ENCODE measurements at regions not wholly inside any gene's neighbourhood (a gene's known extent, or its start where the extent isn't known, plus 50 kb on each side); places are given as distances from the start of the nearest gene placed in this dataset.

DNA sequence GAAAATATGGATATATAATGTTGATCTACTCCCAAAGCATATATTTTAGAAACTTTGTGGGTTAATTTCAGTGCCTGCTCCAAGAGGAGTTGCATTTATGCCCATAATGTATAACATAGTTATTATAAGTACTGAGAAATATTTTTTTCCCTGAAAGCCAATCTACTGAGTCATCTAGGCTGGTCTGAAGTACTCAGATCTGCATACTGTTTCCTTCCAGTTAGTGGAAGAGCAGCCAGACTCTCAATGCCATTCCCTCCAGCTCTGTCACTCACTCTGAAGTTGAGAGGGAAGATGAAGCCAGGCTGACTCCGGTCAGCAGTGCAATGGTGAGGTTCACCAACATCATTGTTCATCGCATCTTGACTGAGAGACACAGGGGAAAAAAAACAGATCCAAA lies 505.1 kb downstream of the PPARGC1A start:
- Histone ChIP-seq H3K9me3 (no peaks in the 10 kb centered on the region), H3K36me3 (no peaks in the 10 kb centered on the region), H3K27me3 (no peaks in the 10 kb centered on the region), H3K4me1 (no peaks in the 10 kb centered on the region), H3K4me3 (no peak overlapping the region), H3K27ac (no peak overlapping the region)
- intact Hi-C loops (cut with DNase I), result no loop called here
- TF ChIP-seq, protein P1, sequence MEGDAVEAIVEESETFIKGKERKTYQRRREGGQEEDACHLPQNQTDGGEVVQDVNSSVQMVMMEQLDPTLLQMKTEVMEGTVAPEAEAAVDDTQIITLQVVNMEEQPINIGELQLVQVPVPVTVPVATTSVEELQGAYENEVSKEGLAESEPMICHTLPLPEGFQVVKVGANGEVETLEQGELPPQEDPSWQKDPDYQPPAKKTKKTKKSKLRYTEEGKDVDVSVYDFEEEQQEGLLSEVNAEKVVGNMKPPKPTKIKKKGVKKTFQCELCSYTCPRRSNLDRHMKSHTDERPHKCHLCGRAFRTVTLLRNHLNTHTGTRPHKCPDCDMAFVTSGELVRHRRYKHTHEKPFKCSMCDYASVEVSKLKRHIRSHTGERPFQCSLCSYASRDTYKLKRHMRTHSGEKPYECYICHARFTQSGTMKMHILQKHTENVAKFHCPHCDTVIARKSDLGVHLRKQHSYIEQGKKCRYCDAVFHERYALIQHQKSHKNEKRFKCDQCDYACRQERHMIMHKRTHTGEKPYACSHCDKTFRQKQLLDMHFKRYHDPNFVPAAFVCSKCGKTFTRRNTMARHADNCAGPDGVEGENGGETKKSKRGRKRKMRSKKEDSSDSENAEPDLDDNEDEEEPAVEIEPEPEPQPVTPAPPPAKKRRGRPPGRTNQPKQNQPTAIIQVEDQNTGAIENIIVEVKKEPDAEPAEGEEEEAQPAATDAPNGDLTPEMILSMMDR (IDR thresholded peaks at IDR 0.05), result no peak
- no peak for DNase-seq (ENCODE audit: low spot score in 2 of 2)

DNA sequence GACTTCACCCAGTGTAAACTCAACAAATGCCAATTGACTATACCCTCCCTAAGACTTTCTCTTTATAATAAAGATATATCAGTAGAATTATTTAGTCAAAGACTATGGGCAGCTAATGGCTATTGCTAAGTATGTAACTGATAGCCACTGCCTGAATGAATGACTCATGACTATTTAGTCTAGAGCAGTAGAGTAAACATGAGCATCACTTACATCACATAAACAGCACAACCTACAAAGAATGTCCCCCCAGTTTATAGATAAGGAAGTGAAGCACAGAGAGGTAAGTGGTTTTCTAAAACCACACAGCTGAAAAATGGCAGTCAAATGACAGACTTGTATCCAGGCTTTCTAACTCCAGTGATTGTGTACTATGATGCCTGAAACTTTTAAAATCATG lies 507.0 kb downstream of the PPARGC1A start:
- no peaks in the 10 kb centered on the region for H3K4me1 ChIP-seq
- no peak overlapping the region for H3K27ac ChIP-seq
- no peaks in the 10 kb centered on the region for H3K9me3 ChIP-seq
- TF ChIP-seq, protein P1 (IDR thresholded peaks at IDR 0.05), result no peak
- intact Hi-C loops (cut with DNase I), result no loop called here
- no peak for DNase-seq (ENCODE audit: low spot score in 2 of 2)
- no peak overlapping the region for H3K4me3 ChIP-seq
- H3K36me3 ChIP-seq, result no peaks in the 10 kb centered on the region
- H3K27me3 ChIP-seq, result no peaks in the 10 kb centered on the region

DNA sequence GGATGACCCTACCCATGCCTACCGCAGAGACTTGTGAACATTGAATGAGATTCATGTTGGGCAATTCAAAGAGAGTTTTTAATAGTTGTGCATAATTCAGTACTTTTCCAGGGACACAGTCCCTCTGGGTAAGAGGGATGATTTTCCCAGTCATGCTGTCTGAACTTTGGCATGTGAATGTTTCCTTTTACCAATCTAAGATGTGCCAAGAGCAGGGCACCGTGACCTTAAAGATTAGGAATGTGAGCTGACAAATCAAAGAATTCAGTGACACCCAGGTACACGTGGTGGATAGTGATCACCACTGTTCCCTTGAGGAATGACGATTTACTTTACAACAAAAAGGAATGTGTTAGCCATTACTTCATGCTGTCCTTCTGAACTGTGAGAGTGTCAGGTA lies 515.6 kb downstream of the PPARGC1A start:
- TF ChIP-seq, protein P1 (IDR thresholded peaks at IDR 0.05), result no peak
- Histone ChIP-seq H3K9me3 (no peaks in the 10 kb centered on the region), H3K4me1 (no peaks in the 10 kb centered on the region), H3K36me3 (no peaks in the 10 kb centered on the region), H3K27ac (no peak overlapping the region), H3K4me3 (no peak overlapping the region), H3K27me3 (no peaks in the 10 kb centered on the region)
- intact Hi-C loops (cut with DNase I), result no loop called here
- no peak for DNase-seq (ENCODE audit: low spot score in 2 of 2)

DNA sequence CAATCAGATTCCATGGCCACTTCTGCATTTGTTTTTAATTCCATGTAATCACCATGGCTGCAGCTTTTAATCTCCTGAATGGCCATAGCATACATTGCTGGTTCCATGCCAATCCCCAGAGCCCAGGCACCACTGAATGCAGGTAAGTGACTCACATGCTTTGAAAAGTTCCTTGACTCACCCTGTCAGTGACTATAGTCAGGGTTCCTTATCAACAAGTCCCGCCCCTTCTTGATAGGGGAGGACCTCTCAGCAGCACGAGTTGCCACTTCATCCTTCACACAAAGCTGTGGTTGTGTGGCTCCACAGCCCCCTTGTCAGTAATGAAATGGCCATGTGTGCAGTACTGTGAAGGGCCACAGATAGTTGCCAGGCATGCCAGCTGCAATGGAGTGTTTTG lies 516.6 kb downstream of the PPARGC1A start:
- H3K4me3 ChIP-seq, result no peak overlapping the region
- H3K27ac ChIP-seq, result no peak overlapping the region
- TF ChIP-seq, protein P1 (IDR thresholded peaks at IDR 0.05), result no peak
- H3K36me3 ChIP-seq, result no peaks in the 10 kb centered on the region
- intact Hi-C loops (cut with DNase I), result no loop called here
- H3K4me1 ChIP-seq, result no peaks in the 10 kb centered on the region
- DNase-seq (ENCODE audit: low spot score in 2 of 2), result no peak
- no peaks in the 10 kb centered on the region for H3K9me3 ChIP-seq
- H3K27me3 ChIP-seq, result no peaks in the 10 kb centered on the region

DNA sequence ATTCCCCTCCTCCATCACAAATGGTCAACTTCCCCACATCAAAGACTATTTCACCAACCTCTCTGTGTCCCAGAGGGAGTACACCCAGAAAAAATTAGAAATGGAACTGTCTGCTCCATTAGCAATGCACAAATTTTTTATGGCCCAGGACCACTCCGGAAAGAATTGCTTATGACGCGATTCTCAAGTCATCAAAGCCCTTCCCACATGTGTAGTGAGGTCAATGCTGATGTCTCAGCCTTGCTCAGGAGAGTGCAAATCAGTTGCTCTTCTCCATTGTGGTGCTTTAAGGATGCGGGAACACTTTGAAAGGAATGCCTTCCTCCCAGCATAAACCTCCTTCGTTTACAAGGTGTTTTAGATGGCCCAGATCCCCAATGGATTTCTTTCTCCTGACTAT lies 518.3 kb downstream of the PPARGC1A start:
- H3K36me3 ChIP-seq, result no peaks in the 10 kb centered on the region
- TF ChIP-seq, protein P1 (IDR thresholded peaks at IDR 0.05), result no peak
- no peak for DNase-seq (ENCODE audit: low spot score in 2 of 2)
- H3K4me1 ChIP-seq, result no peaks in the 10 kb centered on the region
- intact Hi-C loops (cut with DNase I), result no loop called here
- H3K4me3 ChIP-seq, result no peak overlapping the region
- H3K27me3 ChIP-seq, result no peaks in the 10 kb centered on the region
- no peaks in the 10 kb centered on the region for H3K9me3 ChIP-seq
- no peak overlapping the region for H3K27ac ChIP-seq

DNA sequence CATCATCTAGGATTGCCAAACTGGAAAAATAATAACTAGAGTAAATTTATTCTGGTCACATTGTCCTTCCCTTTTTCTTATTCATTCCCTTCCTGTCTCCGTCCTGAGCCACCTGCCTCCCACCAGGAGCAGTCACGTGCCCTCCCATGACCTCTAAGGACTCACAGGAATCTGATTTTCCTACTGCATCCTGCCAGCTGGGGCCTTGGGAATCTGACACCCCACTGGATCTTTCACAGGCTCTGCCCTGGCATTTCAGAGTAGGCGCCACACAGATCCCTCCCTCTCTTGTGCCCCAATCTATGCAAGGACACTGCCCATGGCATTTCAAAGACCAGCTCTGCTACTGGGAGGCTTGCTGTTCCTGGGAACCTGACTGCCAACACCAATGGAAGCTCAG lies 520.5 kb downstream of the PPARGC1A start:
- TF ChIP-seq, protein P1 (IDR thresholded peaks at IDR 0.05), result no peak
- Histone ChIP-seq H3K27ac (no peak overlapping the region), H3K27me3 (no peaks in the 10 kb centered on the region), H3K4me1 (no peaks in the 10 kb centered on the region), H3K4me3 (no peak overlapping the region), H3K9me3 (no peaks in the 10 kb centered on the region), H3K36me3 (no peaks in the 10 kb centered on the region)
- no peak for DNase-seq (ENCODE audit: low spot score in 2 of 2)
- intact Hi-C loops (cut with DNase I), result no loop called here
